RPMI8226 (cell line): ENCODE measurements at regions not wholly inside any gene's neighbourhood (a gene's known extent, or its start where the extent isn't known, plus 50 kb on each side); places are given as distances from the start of the nearest gene placed in this dataset.
"Not testable (repeated sequence)": the region's sequence is repeated elsewhere in the genome, so short reads cannot be mapped to it uniquely, and the experiment has no call there.

Experiments
- DNase-seq: peaks from one replicate; pipeline ENCODE4 v3.0.0-alpha.2; 2015

DNA sequence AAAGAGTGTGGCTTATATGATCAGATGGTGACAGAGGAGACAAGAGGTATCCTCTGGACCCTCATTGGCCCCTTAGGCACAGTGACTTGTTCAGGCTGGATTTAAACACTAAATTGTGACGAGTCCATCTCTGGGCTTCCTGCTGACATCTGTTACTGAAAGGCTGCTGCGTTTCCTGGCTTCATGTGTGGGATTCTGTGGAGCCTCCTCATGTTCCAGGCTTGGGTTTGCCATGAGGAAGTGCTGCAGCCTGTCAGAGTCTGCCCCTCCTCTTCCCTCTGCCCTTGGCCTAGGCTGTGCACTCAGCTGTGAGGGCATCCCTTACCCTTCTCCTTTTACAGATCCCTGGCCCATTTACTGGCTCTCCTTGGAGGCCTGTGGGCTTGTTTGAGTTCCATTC is 159.1 kb upstream of the TTC29 start:
- DNase-seq, result no peak

DNA sequence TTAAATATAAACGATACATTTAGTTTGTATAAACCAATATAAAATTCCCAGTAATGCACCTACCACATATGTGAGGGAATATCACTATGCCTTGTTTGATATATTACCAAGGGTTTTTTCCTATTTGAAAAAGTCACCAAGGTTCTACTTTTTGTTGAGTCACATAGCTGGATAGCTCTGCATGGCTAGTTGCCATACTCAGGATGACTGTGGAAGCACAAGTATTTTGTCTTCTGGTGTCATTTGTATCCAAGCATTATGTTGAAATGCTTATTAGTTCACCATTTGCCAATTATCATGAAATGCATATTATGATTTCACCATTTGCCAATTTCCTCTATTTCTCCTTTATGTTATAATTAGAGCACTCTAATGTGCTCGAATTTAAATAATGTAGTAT is 162.7 kb upstream of the TTC29 start:
- no peak for DNase-seq

GRCh38 chr4:147109800-147110199 is 164.1 kb upstream of the TTC29 start:
- DNase-seq, result no peak

GRCh38 chr4:147110473-147111367 is 165.1 kb upstream of the TTC29 start:
- no peak for DNase-seq

DNA sequence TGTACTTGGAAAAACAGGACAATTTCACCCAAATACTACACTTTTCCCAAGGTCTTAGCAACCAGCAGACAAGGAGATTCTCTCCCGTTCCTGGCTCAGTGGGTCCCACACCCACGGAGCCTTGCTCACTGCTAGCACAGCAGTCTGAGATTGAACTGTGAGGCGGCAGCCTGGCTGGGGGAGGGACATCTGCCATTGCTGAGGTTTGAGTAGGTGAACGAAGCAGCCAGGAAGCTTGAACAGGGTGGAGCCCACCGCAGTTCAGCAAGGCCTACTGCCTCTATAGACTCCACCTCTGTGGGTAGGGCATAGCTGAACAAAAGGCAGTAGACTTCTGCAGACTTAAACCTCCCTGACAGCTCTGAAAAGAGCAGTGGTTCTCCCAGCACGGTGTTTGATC is 166.5 kb upstream of the TTC29 start:
- not testable (repeated sequence) for DNase-seq

DNA sequence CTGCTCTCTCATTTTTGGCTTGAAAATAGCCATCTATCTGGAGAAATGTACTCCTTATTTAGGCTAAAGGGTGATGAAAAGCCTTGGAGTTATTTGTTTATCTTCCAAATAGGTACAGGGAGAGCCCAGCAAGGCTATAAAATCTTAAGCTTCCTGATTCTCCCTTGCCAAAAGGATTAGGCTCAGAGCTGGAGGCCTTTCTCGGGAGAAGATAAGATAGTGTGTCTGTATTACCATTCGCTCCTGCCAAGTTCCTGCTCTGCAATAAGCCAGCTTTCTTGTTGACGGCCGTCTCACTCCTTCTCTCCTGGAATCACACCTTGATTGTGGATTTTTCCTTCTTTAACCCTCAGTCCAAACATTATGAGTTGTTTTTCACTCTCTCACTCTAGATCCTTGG is 171.8 kb upstream of the TTC29 start:
- DNase-seq, result no peak

DNA sequence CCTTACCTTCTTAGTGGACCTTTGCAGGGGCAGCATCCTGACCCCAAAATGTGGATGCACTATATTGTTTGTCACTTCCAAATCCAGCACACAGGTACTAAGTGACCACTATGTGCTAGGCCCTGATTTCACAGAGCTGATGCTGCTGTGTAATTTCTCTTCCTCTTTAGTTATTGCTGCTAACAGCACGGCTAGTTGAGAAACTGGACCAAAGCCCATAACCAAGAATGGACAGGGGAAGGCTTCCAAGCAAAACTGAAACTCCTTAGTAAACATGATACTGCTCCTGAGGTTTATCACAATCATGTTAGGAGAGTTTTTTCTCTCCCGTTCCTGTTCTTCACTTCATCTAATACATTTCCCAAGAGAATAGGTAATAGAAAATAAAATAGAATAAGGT is 172.9 kb upstream of the TTC29 start:
- DNase-seq, result peak; percentile 29

DNA sequence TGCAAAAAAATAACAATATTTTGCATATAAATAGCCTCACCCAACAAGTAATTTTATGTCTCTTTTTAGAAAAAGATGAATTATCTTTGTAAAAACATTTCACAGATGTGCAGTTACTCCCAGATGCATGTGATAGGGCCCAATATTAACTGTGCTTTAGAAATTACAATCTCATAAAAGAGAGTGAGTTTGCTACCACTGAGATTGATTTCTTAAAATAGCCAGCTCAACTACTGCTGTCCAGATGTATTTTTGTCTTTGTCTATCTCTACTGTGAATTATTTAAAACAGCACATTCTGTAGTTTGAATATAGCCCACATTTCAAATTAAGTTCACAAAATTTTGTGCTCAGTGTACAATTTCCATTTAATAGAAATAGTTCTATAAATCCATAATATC is 177.0 kb upstream of the TTC29 start:
- DNase-seq, result no peak

DNA sequence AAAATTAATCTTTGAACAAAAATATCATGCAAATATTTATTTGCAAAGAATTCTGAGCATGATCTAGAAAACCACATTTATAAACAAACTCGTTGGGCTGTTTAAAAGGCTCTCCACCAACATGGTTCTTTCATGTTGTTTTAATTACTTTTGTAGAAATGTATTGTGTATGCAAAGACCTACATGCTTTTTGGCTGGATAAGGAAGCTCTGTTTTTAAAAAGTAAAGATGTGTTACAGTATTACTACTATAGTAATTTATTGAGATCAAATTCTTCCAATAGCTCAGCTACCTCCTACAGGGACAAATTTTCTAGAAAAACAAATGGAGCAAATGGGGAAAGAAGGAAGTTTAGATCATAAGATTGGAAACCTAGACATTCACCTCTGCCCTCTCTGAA is 177.5 kb upstream of the TTC29 start:
- no peak for DNase-seq

GRCh38 chr4:147128787-147129186 is 183.1 kb upstream of the TTC29 start:
- no peak for DNase-seq

- no peak for DNase-seq
Observed at GRCh38 chr4:147129687-147130086, 184.0 kb upstream of the TTC29 start.

DNA sequence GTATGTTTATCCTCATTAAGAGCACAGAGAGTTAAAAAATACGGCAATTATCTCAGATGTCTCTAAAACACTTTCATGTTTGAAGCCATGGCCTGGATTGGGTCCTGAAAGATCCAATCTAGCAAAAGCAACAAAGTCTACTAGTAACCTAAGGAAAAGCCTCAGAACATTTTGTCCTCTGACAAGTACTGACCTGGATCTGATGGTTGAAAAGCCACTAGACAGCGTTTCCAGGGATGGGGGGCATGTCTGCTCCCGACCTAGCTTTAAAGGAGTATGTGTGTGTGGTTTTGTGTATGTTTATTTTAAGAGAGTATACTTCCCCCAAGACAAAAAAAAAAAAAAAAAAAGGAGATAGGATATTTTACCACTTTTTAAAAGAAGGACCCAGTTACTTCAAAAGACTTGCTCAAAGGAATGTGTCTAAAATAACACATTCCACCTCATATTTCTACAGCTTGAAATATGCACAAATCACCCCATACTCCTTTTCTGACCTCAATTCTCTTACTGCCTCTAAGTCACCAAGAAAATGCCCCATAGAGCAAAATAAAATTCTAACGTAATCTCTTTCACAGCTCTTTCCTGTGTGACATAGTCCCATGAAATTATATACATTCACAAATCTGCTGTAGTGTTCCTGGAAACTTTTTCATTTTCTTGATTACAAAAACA is 189.0 kb upstream of the TTC29 start:
- DNase-seq, result no peak

DNA sequence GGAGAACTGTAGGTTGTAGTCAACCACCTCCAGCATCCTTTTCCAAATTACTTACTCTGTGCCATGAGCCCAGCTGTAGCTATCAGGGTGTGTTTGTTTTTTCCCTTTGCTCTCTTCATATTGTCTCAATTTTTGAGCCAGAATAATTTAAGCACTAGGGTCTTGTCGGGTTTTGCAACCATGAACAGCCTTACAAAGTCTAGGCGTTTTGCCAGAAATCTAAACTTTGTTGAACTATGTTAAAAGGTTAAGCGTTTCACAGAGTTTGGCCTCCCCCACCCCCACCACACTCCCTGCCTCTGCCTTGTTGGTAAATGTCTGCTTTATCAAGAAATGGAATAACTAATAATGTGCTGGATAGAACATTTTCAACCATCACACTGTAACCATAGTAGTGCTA is 190.6 kb upstream of the TTC29 start:
- DNase-seq, result peak; percentile 49

GRCh38 chr4:147136751-147137150 is 191.1 kb upstream of the TTC29 start:
- DNase-seq, result no peak

- no peak for DNase-seq
Observed at GRCh38 chr4:147137280-147137679, 191.6 kb upstream of the TTC29 start.

DNA sequence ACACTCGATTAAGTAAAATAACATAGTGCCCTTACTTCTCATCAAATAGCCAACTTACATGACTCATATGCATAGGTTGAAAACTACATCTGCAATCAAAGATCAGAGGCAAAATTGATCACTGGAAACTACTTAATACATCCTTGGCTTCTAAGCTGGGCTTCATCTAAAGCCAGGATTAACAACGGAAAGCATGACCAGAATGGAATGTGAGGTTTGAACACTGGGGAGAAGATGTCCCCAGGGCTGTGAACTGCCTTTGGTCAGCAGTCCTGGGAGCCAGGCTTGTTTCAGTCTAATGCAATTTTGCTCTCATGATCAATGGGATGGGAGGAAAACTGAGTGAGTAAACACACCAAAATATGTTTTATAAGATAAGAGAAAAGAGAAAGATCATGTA is 192.5 kb upstream of the TTC29 start:
- DNase-seq, result no peak

DNA sequence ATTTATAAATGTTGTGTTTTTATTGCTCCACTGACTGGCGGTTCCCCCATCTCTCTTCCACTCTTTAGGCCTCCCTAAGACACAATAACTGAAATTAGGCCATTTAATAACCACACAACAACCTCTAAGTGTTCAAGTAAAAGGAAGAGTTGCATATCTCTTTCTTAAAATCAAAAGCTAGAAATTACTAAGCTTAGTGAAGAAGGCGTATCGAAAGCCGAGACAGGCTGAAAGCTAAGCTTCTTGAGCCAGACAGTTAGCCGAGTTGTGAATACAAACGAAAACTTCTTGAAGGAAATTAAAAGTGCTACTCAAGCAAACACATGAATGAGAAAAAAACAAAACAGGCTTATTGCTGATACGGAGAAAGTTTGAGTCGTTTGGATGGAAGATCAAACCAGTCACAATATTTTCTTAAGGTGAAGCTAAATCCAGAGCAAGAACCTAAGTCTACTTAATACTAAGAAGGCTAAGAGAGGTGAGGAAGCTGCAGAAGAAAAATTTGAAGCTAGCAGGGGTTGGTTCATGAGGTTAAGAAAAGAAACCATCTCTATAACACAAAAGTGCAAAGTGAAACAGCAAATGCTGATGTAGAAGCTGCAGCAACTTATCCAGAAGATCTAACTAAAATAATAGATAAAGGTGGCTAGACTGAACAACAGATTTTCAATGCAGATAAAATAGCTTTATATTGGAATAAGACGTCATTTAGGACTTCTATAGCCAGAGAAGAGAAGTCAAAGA is 194.0 kb upstream of the TTC29 start:
- no peak for DNase-seq

GRCh38 chr4:147151763-147152162 is 206.1 kb upstream of the TTC29 start:
- no peak for DNase-seq

- no peak for DNase-seq
Observed at GRCh38 chr4:147157860-147158701, 212.4 kb upstream of the TTC29 start.

DNA sequence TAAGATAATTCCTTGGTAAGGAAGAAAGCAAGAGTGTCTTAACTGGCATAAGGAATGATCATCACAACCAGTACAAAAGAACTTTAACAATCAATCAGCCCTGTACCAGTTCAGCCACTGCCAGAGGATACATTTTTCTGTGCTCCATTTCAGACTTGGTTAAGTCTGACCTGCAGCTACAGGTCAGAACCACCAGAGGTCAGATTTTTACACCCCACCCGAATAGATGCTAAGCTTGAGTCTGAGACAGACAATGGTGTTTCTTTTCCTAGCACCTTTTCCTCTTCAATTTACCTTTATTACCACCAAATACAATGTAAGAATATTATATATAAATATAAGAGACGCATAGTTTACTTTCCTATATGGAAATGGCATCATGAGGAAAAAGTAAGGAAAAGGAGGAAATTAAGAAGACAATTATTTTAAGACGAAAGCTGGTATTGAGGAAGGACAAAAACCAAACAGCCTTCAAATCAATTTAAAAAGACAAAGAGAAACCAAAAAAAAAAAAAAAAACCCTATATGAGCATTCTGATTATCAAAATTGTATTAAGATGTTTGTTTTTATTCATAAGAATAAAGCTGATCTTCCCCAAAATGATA is 215.3 kb upstream of the TTC29 start:
- DNase-seq, result peak; percentile 40

DNA sequence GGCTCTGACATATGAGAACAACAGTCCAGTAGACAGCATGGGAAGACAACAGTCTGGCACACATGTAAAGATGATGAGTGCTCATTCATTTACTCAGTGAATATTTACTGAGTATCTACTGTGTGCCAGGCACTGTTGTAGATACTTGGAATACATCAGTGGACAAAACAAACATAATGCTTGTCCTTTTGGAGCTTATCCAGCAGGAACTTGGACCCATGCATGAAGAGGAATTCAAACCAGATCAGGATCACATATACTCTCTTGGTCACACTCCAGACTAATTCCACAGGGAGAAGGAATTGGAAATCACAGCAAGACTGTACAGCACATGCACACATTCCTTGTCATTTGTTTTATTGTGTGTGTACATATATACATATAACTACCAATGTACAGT is 217.6 kb upstream of the TTC29 start:
- DNase-seq, result no peak

DNA sequence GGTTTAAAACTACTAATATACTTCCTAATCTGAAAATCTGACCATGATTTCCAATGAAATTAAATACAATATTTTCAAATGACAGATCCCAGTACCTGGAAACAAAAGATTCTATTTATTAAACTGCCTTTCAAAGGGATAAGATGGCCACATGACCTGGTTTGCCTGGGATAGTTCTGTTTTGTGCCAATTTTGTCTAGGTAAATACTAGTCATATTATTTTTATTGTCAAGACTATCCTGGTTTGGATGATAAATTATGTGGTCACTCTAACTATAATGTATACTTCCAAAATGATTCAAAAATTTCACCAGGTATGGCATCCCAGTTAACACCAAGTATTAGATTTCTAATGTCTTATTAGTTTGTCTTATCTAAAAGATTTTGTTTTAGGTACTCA is 222.5 kb upstream of the TTC29 start:
- not testable (repeated sequence) for DNase-seq
